Pancreas (tissue), 10 donors: ENCODE measurements at regions not wholly inside any gene's neighbourhood (a gene's known extent, or its start where the extent isn't known, plus 50 kb on each side); places are given as distances from the start of the nearest gene placed in this dataset.

Experiments used
- ATAC-seq, 4 donors: fragments of 200-7000 bp; cut with Tn5 transposase; one replicate each; pipeline versions ENCODE4 v1.8.0 to v1.9.1; 2020; ENCODE audit warnings: mild to moderate bottlenecking in 4 of 4, moderate library complexity in 4 of 4
- DNase-seq, 6 donors: peaks; one replicate each; pipeline ENCODE4 v3.0.0-alpha.2; 2020
- FAIRE-seq: peaks from 2 replicates; lab custom pipeline; 2012; peaks lifted over from hg19 to GRCh38; lab: Jason Lieb, UNC
- H3K27ac ChIP-seq, 4 donors: fragments of 200-600 bp; sonication (generic); 1 replicate in 3 of 4; 2 replicates in 1 of 4; pipeline versions ENCODE4 v1.5.0 to v1.8.0; 2020
- H3K27me3 ChIP-seq, 4 donors: fragments of 200-600 bp; one replicate each; pipeline ENCODE4 v1.8.0; 2021
- H3K36me3 ChIP-seq, 3 donors: fragments of 200-600 bp; sonication (generic) in 1 of 3; one replicate each; pipeline versions ENCODE4 v1.5.0 to v1.8.0; 2020 to 2021
- H3K4me1 ChIP-seq, 3 donors: fragments of 200-600 bp; one replicate each; pipeline ENCODE4 v1.8.0; 2021
- H3K4me3 ChIP-seq, 4 donors: fragments of 200-600 bp; sonication (generic) in 2 of 4; one replicate each; pipeline versions ENCODE4 v1.5.0 to v1.8.0; 2020 to 2021
- H3K9me3 ChIP-seq, 4 donors: fragments of 200-600 bp; one replicate each; pipeline ENCODE4 v1.8.0; 2021
- CTCF ChIP-seq, 4 donors: fragments of 200-600 bp; sonication (generic) in 3 of 4; IDR thresholded peaks; one replicate each; pipeline versions ENCODE4 v1.5.0 to v1.8.0; 2021; ENCODE audit warnings: antibody characterized with exemption in 4 of 4
- WGBS, 2 donors: extraction: QIAGEN DNeasy Blood & Tissue Kit; methylation state at CpG; one replicate each; pipeline ENCODE4 v1.1.7; 2013; 5-methylcytosine and 5-hydroxymethylcytosine counted together
- intact Hi-C, 3 donors: fragments of 100-400 bp; cut with DNase I; formaldehyde crosslinking; loops; one replicate each; pipeline versions ENCODE4 v1.11.1 to v1.14.2; 2022
- donor health status: healthy with polysubstance abuse.
- donor health status: DM: no; HTN: no; CAD: no; lungs with moderate emphysema.
- donor health status: DM: no; HTN: no; CAD: no.
- donor health status: control.
- donor health status: control.
- donor health status: Bipolar disorder and iron deficiency.
- donor health status: DM: yes; HTN: yes; CAD: no.
- donor health status: DM: no; HTN: no; CAD: no.
- donor health status: DM: no; HTN: no; CAD: no.
- donor health status: DM: yes; HTN: yes; CAD: no.

- DNase-seq (no peak), ATAC-seq (no peak), FAIRE-seq (no peak)
- Histone ChIP-seq H3K4me3 (no peak overlapping the region), H3K9me3 (no peaks in the 10 kb centered on the region), H3K27ac (no peak overlapping the region), H3K4me1 (no peaks in the 10 kb centered on the region), H3K27me3 (no peaks in the 10 kb centered on the region), H3K36me3 (no peaks in the 10 kb centered on the region)
- TF ChIP-seq CTCF (IDR thresholded peaks at IDR 0.05): no peak
- 77 to 88% methylated on average over 22 of the region's 22 CpGs for WGBS, 2 donors
- intact Hi-C loops: no loop called here
Observed at GRCh38 chr10:131419797-131420196, 108.3 kb upstream of the TCERG1L start.

- Histone ChIP-seq H3K27me3 (no peaks in the 10 kb centered on the region), H3K4me1 (no peaks in the 10 kb centered on the region), H3K9me3 (no peaks in the 10 kb centered on the region), H3K36me3 (no peaks in the 10 kb centered on the region), H3K4me3 (no peak overlapping the region), H3K27ac (no peak overlapping the region)
- intact Hi-C loops: no loop called here
- DNase-seq (no peak), ATAC-seq (no peak), FAIRE-seq (no peak)
- no peak for TF ChIP-seq CTCF (IDR thresholded peaks at IDR 0.05)
- 82 to 93% methylated on average over 1 of the region's 1 CpG for WGBS, 2 donors
Observed at GRCh38 chr10:131420867-131421266, 109.3 kb upstream of the TCERG1L start.

- Histone ChIP-seq H3K4me1 (no peaks in the 10 kb centered on the region), H3K27me3 (no peaks in the 10 kb centered on the region), H3K4me3 (no peak overlapping the region), H3K9me3 (no peaks in the 10 kb centered on the region), H3K27ac (no peak overlapping the region), H3K36me3 (no peaks in the 10 kb centered on the region)
- DNase-seq (no peak), ATAC-seq (no peak), FAIRE-seq (no peak)
- no peak for TF ChIP-seq CTCF (IDR thresholded peaks at IDR 0.05)
- intact Hi-C loops: no loop called here
- WGBS, 2 donors: 77 to 79% methylated on average over 5 of the region's 5 CpGs
Observed at GRCh38 chr10:131421381-131421780, 109.9 kb upstream of the TCERG1L start.

- Histone ChIP-seq H3K4me3 (no peak overlapping the region), H3K4me1 (no peaks in the 10 kb centered on the region), H3K36me3 (no peaks in the 10 kb centered on the region), H3K27me3 (no peaks in the 10 kb centered on the region), H3K27ac (no peak overlapping the region), H3K9me3 (no peaks in the 10 kb centered on the region)
- DNase-seq (no peak), ATAC-seq (no peak), FAIRE-seq (no peak)
- TF ChIP-seq CTCF (IDR thresholded peaks at IDR 0.05): no peak
- 79 to 87% methylated on average over 10 of the region's 10 CpGs for WGBS, 2 donors
- intact Hi-C loops: no loop called here
Observed at GRCh38 chr10:131422731-131423130, 111.2 kb upstream of the TCERG1L start.

- H3K4me3 ChIP-seq: no peak overlapping the region
- H3K36me3 ChIP-seq: no peaks in the 10 kb centered on the region
- FAIRE-seq (no peak), DNase-seq (no peak), ATAC-seq (no peak)
- TF ChIP-seq CTCF (IDR thresholded peaks at IDR 0.05): no peak
- H3K27me3 ChIP-seq: no peaks in the 10 kb centered on the region
- WGBS, 2 donors: 61 to 80% methylated on average over 6 of the region's 6 CpGs
- intact Hi-C loops: no loop called here
- no peaks in the 10 kb centered on the region for H3K4me1 ChIP-seq
- H3K27ac ChIP-seq: no peak overlapping the region
- H3K9me3 ChIP-seq: no peaks in the 10 kb centered on the region
Observed at GRCh38 chr10:131424053-131424452, 112.5 kb upstream of the TCERG1L start.
